Fibroblast of lung (primary cell): ENCODE measurements at regions not wholly inside any gene's neighbourhood (a gene's known extent, or its start where the extent isn't known, plus 50 kb on each side); places are given as distances from the start of the nearest gene placed in this dataset.

ENCODE experiments used
- DNase-seq, 2 donors: peaks; one replicate each; pipeline versions ENCODE4 v3.0.0 to v3.0.0-alpha.2; 2010; ENCODE audit warnings: low read depth in 2 of 2
- H2AFZ ChIP-seq: 2 replicates; pipeline ENCODE4 v1.5.1; 2012; ENCODE audit warnings: low read length, control low read depth, inconsistent platforms
- H3K27ac ChIP-seq: 2 replicates; pipeline ENCODE4 v1.5.1; 2011; ENCODE audit warnings: low read length, control low read depth; ENCODE audit not compliant: insufficient read depth
- H3K27me3 ChIP-seq: 2 replicates; pipeline ENCODE4 v1.5.1; 2011; ENCODE audit warnings: mild to moderate bottlenecking, low read length; ENCODE audit not compliant: control insufficient read depth, insufficient read depth
- H3K36me3 ChIP-seq: 2 replicates; pipeline ENCODE4 v1.5.1; 2011; ENCODE audit warnings: low read length; ENCODE audit not compliant: control insufficient read depth, insufficient read depth
- H3K4me1 ChIP-seq: 2 replicates; pipeline ENCODE4 v1.5.1; 2011; ENCODE audit warnings: low read length; ENCODE audit not compliant: control insufficient read depth, insufficient read depth; ENCODE audit errors: extremely low read depth
- H3K4me2 ChIP-seq: 2 replicates; pipeline ENCODE4 v1.5.1; 2011; ENCODE audit warnings: low read length, control low read depth; ENCODE audit not compliant: insufficient read depth; ENCODE audit errors: extremely low read depth
- H3K4me3 ChIP-seq, 4 experiments: fragments of 200-600 bp in 1 of 4; sonication (generic) in 1 of 4; replicated peaks in 1 of 4; 2 replicates each; pipeline ENCODE4 v1.5.1; 2011 to 2016; ENCODE audit warnings: low read length in 4 of 4, low read depth in 3 of 4, mild to moderate bottlenecking in 3 of 4, control low read depth in 2 of 4, inconsistent platforms in 1 of 4, mixed read lengths in 1 of 4; ENCODE audit not compliant: insufficient read depth in 1 of 4; ENCODE audit errors: control extremely low read depth in 1 of 4
- H3K79me2 ChIP-seq: 2 replicates; pipeline ENCODE4 v1.5.1; 2012; ENCODE audit warnings: mild to moderate bottlenecking, low read length, inconsistent platforms; ENCODE audit not compliant: control insufficient read depth, insufficient read depth
- H3K9ac ChIP-seq: 2 replicates; pipeline ENCODE4 v1.5.1; 2011; ENCODE audit warnings: mild to moderate bottlenecking, low read length, control low read depth; ENCODE audit not compliant: insufficient read depth
- H3K9me3 ChIP-seq: 2 replicates; pipeline ENCODE4 v1.5.1; 2012; ENCODE audit warnings: low read depth, low read length; ENCODE audit not compliant: control insufficient read depth, insufficient read depth
- H4K20me1 ChIP-seq: 2 replicates; pipeline ENCODE4 v1.5.1; 2011; ENCODE audit warnings: low read length; ENCODE audit not compliant: control insufficient read depth, insufficient read depth; ENCODE audit errors: extremely low read depth
- CTCF ChIP-seq, 2 donors: IDR thresholded peaks in 1 of 2; conservative IDR thresholded peaks in 1 of 2; 1 replicate in 1 of 2; 2 replicates in 1 of 2; pipeline ENCODE4 v1.5.1; 2011 to 2012; ENCODE audit warnings: low read length in 2 of 2, control low read depth in 1 of 2, inconsistent platforms in 1 of 2, low read depth in 1 of 2, mild to moderate bottlenecking in 1 of 2
- EZH2 ChIP-seq: IDR thresholded peaks from 2 replicates; pipeline ENCODE4 v1.5.1; 2012; ENCODE audit warnings: low read length, control low read depth, mild to moderate bottlenecking; ENCODE audit errors: missing control alignments

- H3K27ac ChIP-seq = no peak overlapping the region
- no peak overlapping the region for H2AFZ ChIP-seq
- no peaks in the 10 kb centered on the region for H3K79me2 ChIP-seq
- no peak overlapping the region for H3K4me2 ChIP-seq
- H3K9ac ChIP-seq = no peak overlapping the region
- H3K9me3 ChIP-seq = no peaks in the 10 kb centered on the region
- H3K4me3 ChIP-seq = no peak overlapping the region
- no peak for DNase-seq
- no peaks in the 10 kb centered on the region for H4K20me1 ChIP-seq
- no peaks in the 10 kb centered on the region for H3K27me3 ChIP-seq
- TF ChIP-seq EZH2 (no peak), CTCF (conservative IDR thresholded peaks at IDR 0.05 in 1 of 2, IDR thresholded peaks at IDR 0.05 in 1 of 2; ENCODE audit: low read depth in 1 of 2, low read length in 2 of 2) (no peak)
- H3K4me1 ChIP-seq = no peaks in the 10 kb centered on the region
- no peaks in the 10 kb centered on the region for H3K36me3 ChIP-seq
Measured at GRCh38 chr5:2181557-2181956, 298.8 kb upstream of the IRX4 start.

GRCh38 chr5:2181149-2181548 lies 298.4 kb upstream of the IRX4 start:
- Histone ChIP-seq H3K4me3 (no peak overlapping the region), H3K27ac (no peak overlapping the region), H3K36me3 (no peaks in the 10 kb centered on the region), H3K27me3 (no peaks in the 10 kb centered on the region), H3K9me3 (no peaks in the 10 kb centered on the region), H3K4me1 (no peaks in the 10 kb centered on the region), H3K79me2 (no peaks in the 10 kb centered on the region), H4K20me1 (no peaks in the 10 kb centered on the region), H2AFZ (no peak overlapping the region), H3K9ac (no peak overlapping the region), H3K4me2 (no peak overlapping the region)
- DNase-seq = no peak
- no peak for TF ChIP-seq EZH2

GRCh38 chr5:2180456-2180855 lies 297.7 kb upstream of the IRX4 start:
- H3K79me2 ChIP-seq = no peaks in the 10 kb centered on the region
- H2AFZ ChIP-seq = no peak overlapping the region
- H3K27me3 ChIP-seq = no peaks in the 10 kb centered on the region

More at GRCh38 chr5:2180456-2180855, 297.7 kb upstream of the IRX4 start:
- Histone ChIP-seq H3K36me3 (no peaks in the 10 kb centered on the region), H3K4me2 (no peak overlapping the region), H3K27ac (no peak overlapping the region), H4K20me1 (no peaks in the 10 kb centered on the region), H3K4me1 (no peaks in the 10 kb centered on the region), H3K9me3 (no peaks in the 10 kb centered on the region), H3K9ac (no peak overlapping the region), H3K4me3 (no peak overlapping the region)
- TF ChIP-seq EZH2 (no peak), CTCF (conservative IDR thresholded peaks at IDR 0.05 in 1 of 2, IDR thresholded peaks at IDR 0.05 in 1 of 2; ENCODE audit: low read depth in 1 of 2, low read length in 2 of 2) (no peak)
- DNase-seq = no peak
